HepG2 (cell line): ENCODE measurements at regions not wholly inside any gene's neighbourhood (a gene's known extent, or its start where the extent isn't known, plus 50 kb on each side); places are given as distances from the start of the nearest gene placed in this dataset.

ENCODE experiments used
- ATAC-seq: fragments of 200-7000 bp; cut with Tn5 transposase; 3 replicates; pipeline ENCODE4 v1.9.1; 2020; ENCODE audit warnings: mild to moderate bottlenecking, moderate library complexity
- BruUV-seq: library from RNA; stranded (reverse); fragments of 400-500 nt; replicated peaks from 2 replicates; lab custom pipeline; 2021; lab: Mats Ljungman, UMichigan
- CTCF ChIA-PET: fragments of 300-600 bp; formaldehyde crosslinking; extraction: SDS; loops from one replicate; lab custom pipeline; 2021; ENCODE audit warnings: low total read pairs, inconsistent platforms, low intra/inter-chr PET ratio; lab: Yijun Ruan, JAX
- POLR2A ChIA-PET: fragments of 350-600 bp; sonication (Branson Sonifier 250); formaldehyde crosslinking; loops from one replicate; lab custom pipeline; 2020; ENCODE audit warnings: antibody characterized with exemption, inconsistent platforms; lab: Yijun Ruan, JAX
- DNase-seq: peaks from one replicate; pipeline ENCODE4 v3.0.0-alpha.2; 2015; ENCODE audit warnings: low spot score
- FAIRE-seq: peaks from 3 replicates; lab custom pipeline; 2011; peaks lifted over from hg19 to GRCh38; lab: Jason Lieb, UNC
- H2AFZ ChIP-seq: one replicate; pipeline ENCODE4 v1.6.1; 2011; ENCODE audit warnings: low read length, inconsistent platforms
- H3K27ac ChIP-seq: fragments of 300-600 bp; 3 replicates; pipeline ENCODE4 v1.8.0; 2011; ENCODE audit warnings: mixed run types, mild to moderate bottlenecking, mixed read lengths, low read length, inconsistent platforms; ENCODE audit not compliant: insufficient read depth; ENCODE audit errors: extremely low read length
- H3K27me3 ChIP-seq, 2 experiments: fragments of 200-600 bp in 1 of 2; 2 replicates in 1 of 2; 3 replicates in 1 of 2; pipeline versions ENCODE4 v1.6.0 to v1.8.0; 2011; ENCODE audit warnings: low read length in 2 of 2, mild to moderate bottlenecking in 2 of 2, moderate library complexity in 2 of 2, inconsistent platforms in 1 of 2; ENCODE audit not compliant: insufficient read depth in 2 of 2, control insufficient read depth in 1 of 2
- H3K36me3 ChIP-seq, 2 experiments: fragments of 200-600 bp in 1 of 2; replicated peaks in 1 of 2; 2 replicates in 1 of 2; 3 replicates in 1 of 2; pipeline versions ENCODE4 v1.5.1 to v1.8.0; 2011; ENCODE audit warnings: low read length in 2 of 2, inconsistent platforms in 1 of 2; ENCODE audit not compliant: insufficient read depth in 2 of 2, control insufficient read depth in 1 of 2
- H3K4me1 ChIP-seq: 2 replicates; pipeline ENCODE4 v1.5.1; 2012; ENCODE audit warnings: low read length, inconsistent platforms; ENCODE audit not compliant: insufficient read depth
- H3K4me2 ChIP-seq: 2 replicates; pipeline ENCODE4 v1.6.0; 2011; ENCODE audit warnings: low read depth, low read length, inconsistent platforms
- H3K4me3 ChIP-seq, 3 experiments: fragments of 200-600 bp in 1 of 3; sonication (generic), shearing (Covaris generic) in 1 of 3; replicated peaks in 1 of 3; 2 replicates each; pipeline ENCODE4 v1.5.1; 2011 to 2016; ENCODE audit warnings: low read length in 3 of 3, inconsistent platforms in 2 of 3, low read depth in 2 of 3, mild to moderate bottlenecking in 2 of 3, control low read depth in 1 of 3, mixed read lengths in 1 of 3; ENCODE audit not compliant: insufficient read depth in 1 of 3
- H3K79me2 ChIP-seq: one replicate; pipeline ENCODE4 v1.6.1; 2011; ENCODE audit warnings: low read length, inconsistent platforms; ENCODE audit not compliant: insufficient read depth
- H3K9ac ChIP-seq: 2 replicates; pipeline ENCODE4 v1.6.0; 2011; ENCODE audit warnings: mild to moderate bottlenecking, low read depth, low read length, inconsistent platforms; ENCODE audit not compliant: insufficient read depth
- H3K9me3 ChIP-seq: 2 replicates; pipeline ENCODE4 v1.5.1; 2012; ENCODE audit warnings: mild to moderate bottlenecking, low read length
- H4K20me1 ChIP-seq: 2 replicates; pipeline ENCODE4 v1.6.0; 2011; ENCODE audit warnings: inconsistent platforms, mild to moderate bottlenecking, low read length, moderate library complexity; ENCODE audit not compliant: insufficient read depth
- GATAD2A ChIP-seq: IDR thresholded peaks from 2 replicates; pipeline ENCODE4 v1.6.1; 2016
- HNRNPLL ChIP-seq: fragments of 200-400 bp; formaldehyde crosslinking; IDR thresholded peaks from 2 replicates; pipeline ENCODE4 v1.6.1; 2017; ENCODE audit warnings: mild to moderate bottlenecking, low read depth, low read length; ENCODE audit not compliant: poor library complexity, severe bottlenecking
- JUNB ChIP-seq: sonication (generic); formaldehyde crosslinking; IDR thresholded peaks from 2 replicates; pipeline ENCODE4 v1.8.0; 2022; ENCODE audit warnings: missing genetic modification reagents, mild to moderate bottlenecking, borderline replicate concordance
- MBNL3 ChIP-seq: fragments of 250-450 bp; sonication (Bioruptor Pico); conservative IDR thresholded peaks from 2 replicates; pipeline ENCODE4 v1.8.0; 2022; ENCODE audit warnings: mild to moderate bottlenecking, inconsistent platforms
- MED13 ChIP-seq: sonication (generic); formaldehyde crosslinking; IDR thresholded peaks from 2 replicates; pipeline ENCODE4 v1.5.0; 2020; ENCODE audit warnings: missing genetic modification reagents
- PREB ChIP-seq: sonication (generic); formaldehyde crosslinking; IDR thresholded peaks from 2 replicates; pipeline ENCODE4 v1.4.0; 2020; ENCODE audit warnings: missing genetic modification reagents
- TBL1XR1 ChIP-seq: fragments of 150-350 bp; IDR thresholded peaks from 2 replicates; pipeline ENCODE4 v1.6.1; 2014; ENCODE audit warnings: borderline replicate concordance, low read length; ENCODE audit not compliant: partially characterized antibody
- TBP ChIP-seq: sonication (generic); formaldehyde crosslinking; IDR thresholded peaks from 2 replicates; pipeline ENCODE4 v1.5.0; 2020; ENCODE audit warnings: missing genetic modification reagents
- ZBTB42 ChIP-seq: sonication (generic); formaldehyde crosslinking; IDR thresholded peaks from 2 replicates; pipeline ENCODE4 v1.5.0; 2020; ENCODE audit warnings: mild to moderate bottlenecking, missing genetic modification reagents
- ZNF180 ChIP-seq: sonication (generic); formaldehyde crosslinking; IDR thresholded peaks from 2 replicates; pipeline ENCODE4 v1.4.0; 2020; ENCODE audit warnings: low read depth, missing genetic modification reagents, borderline replicate concordance
- ZNF326 ChIP-seq: sonication (generic); formaldehyde crosslinking; IDR thresholded peaks from 2 replicates; pipeline ENCODE4 v1.4.0; 2020; ENCODE audit warnings: missing genetic modification reagents, borderline replicate concordance
- ZNF337 ChIP-seq: sonication (generic); formaldehyde crosslinking; IDR thresholded peaks from 2 replicates; pipeline ENCODE4 v1.5.1; 2020; ENCODE audit warnings: missing genetic modification reagents, low read depth, mild to moderate bottlenecking, borderline replicate concordance
- ZNF451 ChIP-seq: sonication (generic); formaldehyde crosslinking; IDR thresholded peaks from 2 replicates; pipeline ENCODE4 v1.5.0; 2020; ENCODE audit warnings: mild to moderate bottlenecking, missing genetic modification reagents
- ZNF530 ChIP-seq: sonication (generic); formaldehyde crosslinking; IDR thresholded peaks from 2 replicates; pipeline ENCODE4 v1.5.0; 2020; ENCODE audit warnings: low read depth, mild to moderate bottlenecking, missing genetic modification reagents
- ZNF761 ChIP-seq: sonication (generic); formaldehyde crosslinking; conservative IDR thresholded peaks from 2 replicates; pipeline ENCODE4 v1.4.0; 2020; ENCODE audit warnings: mild to moderate bottlenecking, missing genetic modification reagents
- WGBS: methylation state at CpG from one replicate; pipeline ENCODE4 v1.1.6; 2017; ENCODE audit warnings: low lambda C conversion rate; 5-methylcytosine and 5-hydroxymethylcytosine counted together
- in situ Hi-C: cut with HindIII; loops from 2 replicates; pipeline ENCODE4 v1.10.0; 2017; ENCODE audit warnings: low pct_unique_long_range_greater_than_20kb; ENCODE audit not compliant: extremely low pct_ligation_motif_present
- intact Hi-C: fragments of 100-400 bp; cut with micrococcal nuclease; formaldehyde crosslinking; loops from one replicate; pipeline ENCODE4 v1.10.0; 2022; ENCODE audit not compliant: unreplicated experiment
- TF ChIP-seq, protein P1 (sequence below): sonication (generic); formaldehyde crosslinking; IDR thresholded peaks from 2 replicates; pipeline ENCODE4 v1.4.0; 2020; ENCODE audit warnings: missing genetic modification reagents; ENCODE audit errors: not compliant biosample characterization
- TF ChIP-seq, protein P2 (sequence below): sonication (generic); formaldehyde crosslinking; IDR thresholded peaks from 2 replicates; pipeline ENCODE4 v1.5.0; 2020; ENCODE audit warnings: missing genetic modification reagents

DNA sequence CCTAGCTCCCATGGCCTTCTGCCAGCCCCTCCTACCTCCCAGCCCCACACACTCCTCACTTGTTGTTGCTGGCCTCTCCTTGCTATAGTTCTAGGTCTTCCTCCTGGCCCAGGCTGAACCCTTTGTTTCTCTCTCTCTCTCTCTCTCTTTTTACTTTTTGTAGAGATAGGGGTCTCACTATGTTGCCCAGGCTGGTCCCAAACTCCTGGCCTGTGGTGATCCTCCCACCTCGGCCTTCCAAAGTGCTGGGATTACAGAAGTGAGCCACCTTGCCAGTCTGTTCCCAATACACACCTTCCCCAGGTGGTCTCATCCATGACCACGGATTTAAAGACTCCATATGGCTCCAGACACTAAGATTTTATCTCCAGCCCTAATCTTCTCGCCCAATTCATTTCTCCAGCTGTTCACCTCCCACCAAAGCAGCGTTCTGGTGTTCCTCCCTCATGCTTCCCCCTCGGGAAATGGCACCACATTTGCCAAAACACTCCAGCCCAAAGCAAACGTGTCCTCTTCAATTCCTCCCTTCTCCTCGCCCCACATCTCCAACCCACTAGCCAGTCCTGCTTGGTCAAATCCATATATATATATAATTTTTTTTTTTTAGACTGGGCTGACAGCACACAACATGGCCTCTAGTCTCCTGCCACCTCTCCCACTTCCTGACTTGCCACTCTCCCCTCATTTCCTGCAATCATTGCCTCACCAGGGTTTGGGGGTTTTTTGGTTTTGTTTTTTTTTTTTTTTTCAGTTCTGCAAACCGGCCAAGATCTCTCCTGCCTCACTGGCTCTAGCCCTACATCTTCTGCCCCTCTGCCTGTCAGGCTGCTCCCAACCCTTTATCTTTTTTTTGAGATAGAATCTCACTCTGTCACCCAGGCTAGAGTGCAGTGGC is 104.4 kb downstream of the NCR2 start:
- H3K27ac ChIP-seq, result no peak overlapping the region
- DNase-seq (no peak), ATAC-seq (no peak), FAIRE-seq (no peak)
- TF ChIP-seq TBP (CRISPR knock-in tag) (no peak), TBL1XR1 (no peak), ZBTB42 (CRISPR knock-in tag) (no peak), MED13 (no peak), JUNB (no peak), ZNF530 (CRISPR knock-in tag) (no peak), HNRNPLL (no peak)
- no TSS peak for BruUV-seq
- peaks cover 30% of the 10 kb centered on the region for H3K4me1 ChIP-seq
- intact Hi-C loops (no loop called here), in situ Hi-C loops (no loop called here)
- peaks cover 14 to 67% of the 10 kb centered on the region in 2 experiments for H3K27me3 ChIP-seq
- WGBS, result 12% methylated on average over 8 of the region's 8 CpGs
- no peak overlapping the region for H3K4me3 ChIP-seq
- no peaks in the 10 kb centered on the region for H3K79me2 ChIP-seq
- no peaks in the 10 kb centered on the region for H3K9me3 ChIP-seq
- H4K20me1 ChIP-seq, result no peaks in the 10 kb centered on the region
- ChIA-PET POLR2A (no interaction called here), CTCF (no interaction called here)
- H3K36me3 ChIP-seq, result no peaks in the 10 kb centered on the region
- H3K4me2 ChIP-seq, result no peak overlapping the region
- no peak overlapping the region for H3K9ac ChIP-seq
- H2AFZ ChIP-seq, result no peak overlapping the region

- no peaks in the 10 kb centered on the region for H3K79me2 ChIP-seq
- no peaks in the 10 kb centered on the region for H3K36me3 ChIP-seq
- no peaks in the 10 kb centered on the region for H3K9me3 ChIP-seq
- 41% methylated on average over 6 of the region's 6 CpGs for WGBS
- no peak overlapping the region for H3K4me2 ChIP-seq
- H3K4me1 ChIP-seq, result peaks cover 30% of the 10 kb centered on the region
- no peak overlapping the region for H3K9ac ChIP-seq
- intact Hi-C loops, result no loop called here
- in situ Hi-C loops, result no loop called here
- H4K20me1 ChIP-seq, result no peaks in the 10 kb centered on the region
- H3K4me3 ChIP-seq, result no peak overlapping the region
- H3K27ac ChIP-seq, result no peak overlapping the region
- DNase-seq (no peak), ATAC-seq (no peak), FAIRE-seq (no peak)
- POLR2A ChIA-PET, result no interaction called here
- no TSS peak for BruUV-seq
- H2AFZ ChIP-seq, result no peak overlapping the region
- CTCF ChIA-PET, result no interaction called here
- peaks cover 19 to 78% of the 10 kb centered on the region in 2 experiments for H3K27me3 ChIP-seq
- TF ChIP-seq GATAD2A (CRISPR knock-in tag) (no peak), ZNF180 (CRISPR knock-in tag) (no peak), PREB (CRISPR knock-in tag) (no peak), ZNF761 (no peak), ZNF337 (CRISPR knock-in tag) (no peak), ZNF451 (CRISPR knock-in tag) (no peak), MBNL3 (CRISPR knock-in tag) (no peak), ZNF326 (CRISPR knock-in tag) (no peak)
- TF ChIP-seq, protein P1, sequence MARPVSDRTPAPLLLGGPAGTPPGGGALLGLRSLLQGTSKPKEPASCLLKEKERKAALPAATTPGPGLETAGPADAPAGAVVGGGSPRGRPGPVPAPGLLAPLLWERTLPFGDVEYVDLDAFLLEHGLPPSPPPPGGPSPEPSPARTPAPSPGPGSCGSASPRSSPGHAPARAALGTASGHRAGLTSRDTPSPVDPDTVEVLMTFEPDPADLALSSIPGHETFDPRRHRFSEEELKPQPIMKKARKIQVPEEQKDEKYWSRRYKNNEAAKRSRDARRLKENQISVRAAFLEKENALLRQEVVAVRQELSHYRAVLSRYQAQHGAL (CRISPR knock-in tag), result no peak
- TF ChIP-seq, protein P2, sequence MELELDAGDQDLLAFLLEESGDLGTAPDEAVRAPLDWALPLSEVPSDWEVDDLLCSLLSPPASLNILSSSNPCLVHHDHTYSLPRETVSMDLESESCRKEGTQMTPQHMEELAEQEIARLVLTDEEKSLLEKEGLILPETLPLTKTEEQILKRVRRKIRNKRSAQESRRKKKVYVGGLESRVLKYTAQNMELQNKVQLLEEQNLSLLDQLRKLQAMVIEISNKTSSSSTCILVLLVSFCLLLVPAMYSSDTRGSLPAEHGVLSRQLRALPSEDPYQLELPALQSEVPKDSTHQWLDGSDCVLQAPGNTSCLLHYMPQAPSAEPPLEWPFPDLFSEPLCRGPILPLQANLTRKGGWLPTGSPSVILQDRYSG, result no peak
Measured at GRCh38 chr6:41440958-41441357, 105.2 kb upstream of the FOXP4 start.
